Muscle layer of duodenum (tissue), 2 donors: ENCODE measurements at regions not wholly inside any gene's neighbourhood (a gene's known extent, or its start where the extent isn't known, plus 50 kb on each side); places are given as distances from the start of the nearest gene placed in this dataset.

Source experiments
- H3K27ac ChIP-seq: one replicate; pipeline ENCODE4 v1.7.0; 2013; ENCODE audit warnings: mild to moderate bottlenecking, low read length
- H3K27me3 ChIP-seq: one replicate; pipeline ENCODE4 v1.7.0; 2013; ENCODE audit warnings: low read depth, mild to moderate bottlenecking, control low read depth, low read length
- H3K36me3 ChIP-seq, 2 donors: one replicate each; pipeline ENCODE4 v1.7.0; 2013; ENCODE audit warnings: low read length in 2 of 2, control low read depth in 1 of 2, mild to moderate bottlenecking in 1 of 2; ENCODE audit not compliant: insufficient read depth in 2 of 2, control insufficient read depth in 1 of 2
- H3K4me1 ChIP-seq, 2 donors: one replicate each; pipeline ENCODE4 v1.7.0; 2013; ENCODE audit warnings: low read length in 2 of 2, mild to moderate bottlenecking in 2 of 2, control low read depth in 1 of 2, moderate library complexity in 1 of 2; ENCODE audit not compliant: insufficient read depth in 2 of 2, control insufficient read depth in 1 of 2
- H3K4me3 ChIP-seq, 2 donors: one replicate each; pipeline ENCODE4 v1.7.0; 2013; ENCODE audit warnings: low read length in 2 of 2, low read depth in 1 of 2, mild to moderate bottlenecking in 1 of 2
- H3K9me3 ChIP-seq, 2 donors: one replicate each; pipeline ENCODE4 v1.7.0; 2013; ENCODE audit warnings: low read length in 2 of 2, control low read depth in 1 of 2, mild to moderate bottlenecking in 1 of 2; ENCODE audit not compliant: control insufficient read depth in 1 of 2
- donor health status: healthy.

GRCh38 chr21:41634858-41635257 is 126.9 kb upstream of the TMPRSS2 start:
- Histone ChIP-seq H3K9me3 (no peaks in the 10 kb centered on the region), H3K4me3 (no peak overlapping the region), H3K27ac (no peak overlapping the region), H3K36me3 (no peaks in the 10 kb centered on the region), H3K4me1 (no peaks in the 10 kb centered on the region), H3K27me3 (no peaks in the 10 kb centered on the region)

- H3K27ac ChIP-seq, result no peak overlapping the region
- H3K27me3 ChIP-seq, result no peaks in the 10 kb centered on the region
- H3K9me3 ChIP-seq, result no peaks in the 10 kb centered on the region
- no peaks in the 10 kb centered on the region for H3K36me3 ChIP-seq
- H3K4me1 ChIP-seq, result no peaks in the 10 kb centered on the region
- no peak overlapping the region for H3K4me3 ChIP-seq
Measured at GRCh38 chr21:41634211-41634694, 126.3 kb upstream of the TMPRSS2 start.

- no peaks in the 10 kb centered on the region for H3K27me3 ChIP-seq
- H3K36me3 ChIP-seq, result no peaks in the 10 kb centered on the region
- no peaks in the 10 kb centered on the region for H3K9me3 ChIP-seq
- H3K4me1 ChIP-seq, result no peaks in the 10 kb centered on the region
- no peak overlapping the region for H3K27ac ChIP-seq
- H3K4me3 ChIP-seq, result no peak overlapping the region
Measured at GRCh38 chr21:41633627-41634026, 125.7 kb upstream of the TMPRSS2 start.

- Histone ChIP-seq H3K4me3 (no peak overlapping the region), H3K9me3 (no peaks in the 10 kb centered on the region), H3K4me1 (no peaks in the 10 kb centered on the region), H3K27me3 (no peaks in the 10 kb centered on the region), H3K36me3 (no peaks in the 10 kb centered on the region), H3K27ac (no peak overlapping the region)
Measured at GRCh38 chr21:41632748-41633475, 125.0 kb upstream of the TMPRSS2 start.

DNA sequence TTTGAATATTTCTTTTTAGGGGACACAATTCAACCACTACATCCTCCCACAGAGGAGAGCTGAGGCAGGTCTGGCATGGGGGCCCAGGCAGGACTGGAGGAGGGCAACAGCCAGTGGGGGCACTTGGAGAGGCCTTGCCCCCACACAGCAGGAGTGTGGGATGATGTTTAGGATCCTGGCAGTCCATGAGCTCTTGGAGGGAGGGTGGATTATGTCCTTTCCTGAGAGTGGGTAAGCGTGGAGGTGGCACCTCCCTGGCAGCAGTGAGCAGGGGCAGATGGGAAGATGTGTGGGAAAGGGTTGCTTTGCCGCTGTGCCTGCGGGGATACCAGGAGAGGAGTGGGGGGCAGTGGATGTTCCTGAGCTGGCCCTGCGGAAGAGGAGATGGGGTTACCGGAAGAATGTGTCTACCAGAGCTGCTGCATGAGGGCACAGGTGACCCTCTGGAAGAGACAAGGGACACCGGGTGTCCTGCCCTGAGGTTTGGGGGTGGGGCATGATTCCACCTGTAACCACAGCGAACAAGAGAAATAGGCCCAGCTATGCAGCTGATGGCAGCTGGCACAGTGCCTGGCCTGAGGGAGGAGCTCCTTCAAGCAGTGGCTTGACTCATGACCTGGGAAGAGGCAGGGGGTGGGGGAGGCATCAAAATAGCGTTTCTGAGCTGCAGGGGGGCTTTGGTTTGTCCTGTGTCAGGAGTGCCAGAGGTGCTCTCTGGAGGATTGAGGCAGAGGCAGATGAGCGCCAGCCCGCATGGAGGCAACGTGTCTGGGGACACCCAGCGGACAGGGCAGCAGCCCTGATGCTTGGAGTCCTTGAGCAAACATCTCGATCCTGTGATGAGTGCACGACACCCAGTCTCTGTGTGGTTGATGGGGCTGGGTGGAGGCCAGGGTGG is 123.9 kb upstream of the TMPRSS2 start:
- Histone ChIP-seq H3K4me1 (no peaks in the 10 kb centered on the region), H3K9me3 (no peaks in the 10 kb centered on the region), H3K4me3 (no peak overlapping the region), H3K36me3 (no peaks in the 10 kb centered on the region), H3K27ac (no peak overlapping the region), H3K27me3 (no peaks in the 10 kb centered on the region)

DNA sequence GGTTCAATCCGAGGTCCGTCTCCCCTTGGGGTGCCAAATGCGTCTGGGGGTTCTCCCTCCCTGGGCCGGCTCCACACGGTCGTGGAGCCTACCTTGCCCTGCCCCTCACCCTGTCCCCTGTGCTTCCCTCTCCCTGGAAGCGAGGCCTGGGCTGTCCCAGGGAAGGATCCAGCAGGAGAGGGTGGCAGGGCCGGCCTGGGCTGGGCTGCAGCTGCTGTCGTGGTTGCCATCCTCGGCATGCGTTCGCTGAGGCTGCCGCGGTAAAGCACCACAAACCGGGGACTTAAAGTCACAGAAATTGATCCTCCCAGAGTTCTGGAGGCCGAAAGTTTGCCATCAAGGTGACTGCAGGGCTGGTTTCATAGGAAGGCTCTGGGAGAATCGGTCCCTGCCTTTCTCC is 123.0 kb upstream of the TMPRSS2 start:
- Histone ChIP-seq H3K4me3 (no peak overlapping the region), H3K27ac (no peak overlapping the region), H3K27me3 (no peaks in the 10 kb centered on the region), H3K36me3 (no peaks in the 10 kb centered on the region), H3K4me1 (no peaks in the 10 kb centered on the region), H3K9me3 (no peaks in the 10 kb centered on the region)

- no peak overlapping the region for H3K27ac ChIP-seq
- H3K36me3 ChIP-seq, result no peaks in the 10 kb centered on the region
- no peak overlapping the region for H3K4me3 ChIP-seq
- H3K4me1 ChIP-seq, result no peaks in the 10 kb centered on the region
- H3K27me3 ChIP-seq, result no peaks in the 10 kb centered on the region
- no peaks in the 10 kb centered on the region for H3K9me3 ChIP-seq
Measured at GRCh38 chr21:41630249-41630648, 122.3 kb upstream of the TMPRSS2 start.

- Histone ChIP-seq H3K9me3 (no peaks in the 10 kb centered on the region), H3K4me1 (no peaks in the 10 kb centered on the region), H3K4me3 (no peak overlapping the region)
Measured at GRCh38 chr21:41628256-41628655, 120.3 kb upstream of the TMPRSS2 start.

DNA sequence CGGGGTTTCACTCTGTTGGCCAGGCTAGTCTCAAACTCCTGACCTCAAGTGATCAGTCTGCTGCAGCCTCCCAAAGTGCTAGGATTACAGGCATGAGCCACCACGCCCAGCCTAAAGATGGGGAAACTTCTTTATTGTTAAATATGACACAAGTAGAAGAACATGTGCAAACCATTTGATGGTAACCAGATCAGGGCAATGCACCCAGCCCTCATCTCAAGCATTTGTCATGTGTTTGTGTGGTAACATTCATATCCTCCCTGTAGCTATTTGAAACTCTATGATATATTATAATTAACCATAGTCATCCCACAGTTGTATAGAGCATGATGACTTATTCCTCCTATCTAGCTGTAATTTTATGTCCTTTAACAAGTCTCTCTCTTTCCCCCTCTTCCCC is 119.5 kb upstream of the TMPRSS2 start:
- H3K9me3 ChIP-seq, result no peaks in the 10 kb centered on the region
- H3K36me3 ChIP-seq, result no peaks in the 10 kb centered on the region
- H3K4me3 ChIP-seq, result no peak overlapping the region
- H3K27me3 ChIP-seq, result no peaks in the 10 kb centered on the region
- H3K27ac ChIP-seq, result no peak overlapping the region
- no peaks in the 10 kb centered on the region for H3K4me1 ChIP-seq

More at GRCh38 chr21:41628256-41628655, 120.3 kb upstream of the TMPRSS2 start:
- Histone ChIP-seq H3K27ac (no peak overlapping the region), H3K36me3 (no peaks in the 10 kb centered on the region), H3K27me3 (no peaks in the 10 kb centered on the region)

GRCh38 chr21:41626021-41626420 is 118.1 kb upstream of the TMPRSS2 start:
- H3K9me3 ChIP-seq, result no peaks in the 10 kb centered on the region
- H3K4me3 ChIP-seq, result no peak overlapping the region
- H3K36me3 ChIP-seq, result no peaks in the 10 kb centered on the region
- no peaks in the 10 kb centered on the region for H3K4me1 ChIP-seq
- H3K27me3 ChIP-seq, result no peaks in the 10 kb centered on the region
- H3K27ac ChIP-seq, result no peak overlapping the region

- H3K27ac ChIP-seq, result no peak overlapping the region
- H3K36me3 ChIP-seq, result no peaks in the 10 kb centered on the region
- H3K4me1 ChIP-seq, result no peaks in the 10 kb centered on the region
- H3K27me3 ChIP-seq, result no peaks in the 10 kb centered on the region
- H3K4me3 ChIP-seq, result no peak overlapping the region
- H3K9me3 ChIP-seq, result no peaks in the 10 kb centered on the region
Measured at GRCh38 chr21:41625428-41625827, 117.5 kb upstream of the TMPRSS2 start.
